GM23248 (cell line): ENCODE measurements at regions not wholly inside any gene's neighbourhood (a gene's known extent, or its start where the extent isn't known, plus 50 kb on each side); places are given as distances from the start of the nearest gene placed in this dataset.

ENCODE experiments used
- EZH2 ChIP-seq: fragments of 200-600 bp; sonication (generic); IDR thresholded peaks from 2 replicates; pipeline ENCODE4 v1.6.1; 2018; ENCODE audit warnings: antibody characterized with exemption, mild to moderate bottlenecking; ENCODE audit not compliant: insufficient read depth, poor library complexity, severe bottlenecking
- EZH2phosphoT487 ChIP-seq: fragments of 200-600 bp; sonication (generic); IDR thresholded peaks from 2 replicates; pipeline ENCODE4 v1.6.1; 2018; ENCODE audit warnings: antibody characterized with exemption, moderate library complexity, mild to moderate bottlenecking, low read depth; ENCODE audit not compliant: insufficient read depth

- TF ChIP-seq EZH2 (no peak), EZH2phosphoT487 (no peak)
Measured at GRCh38 chr3:99487894-99488293, 150.5 kb upstream of the COL8A1 start.
